ENCODE measurements at regions not wholly inside any gene's neighbourhood (a gene's known extent, or its start where the extent isn't known, plus 50 kb on each side); places are given as distances from the start of the nearest gene placed in this dataset.
A peak's percentile ranks its signal among the peaks of the same experiment; 100 is the strongest.

GRCh38 chr10:8556321-8556720 is 501.8 kb downstream of the GATA3 start:
- no peak for TF ChIP-seq CTCF (IDR thresholded peaks at IDR 0.05; ENCODE audit: poor library complexity, severe bottlenecking)
- Histone ChIP-seq H3K27me3 (ENCODE audit: insufficient read depth, poor library complexity, severe bottlenecking) (no peaks in the 10 kb centered on the region), H3K36me3 (ENCODE audit: low read depth) (no peaks in the 10 kb centered on the region), H3K9me3 (ENCODE audit: severe bottlenecking) (no peaks in the 10 kb centered on the region), H3K4me1 (ENCODE audit: insufficient read depth, poor library complexity, severe bottlenecking) (peaks cover 7% of the 10 kb centered on the region), H3K4me3 (ENCODE audit: severe bottlenecking) (no peak overlapping the region), H3K27ac (ENCODE audit: poor library complexity, severe bottlenecking) (no peak overlapping the region)
- DNase-seq (ENCODE audit: low spot score) (no peak), ATAC-seq (ENCODE audit: low read depth) (peak; percentile 60; the same call in 2 of the 3 replicates)

- TF ChIP-seq CTCF (IDR thresholded peaks at IDR 0.05; ENCODE audit: poor library complexity, severe bottlenecking) = no peak
These were observed 509.0 kb downstream of the GATA3 start for GRCh38 chr10:8563478-8563877.

GRCh38 chr10:8566737-8567136 is 512.2 kb downstream of the GATA3 start:
- Histone ChIP-seq H3K4me3 (ENCODE audit: severe bottlenecking) (no peak overlapping the region), H3K9me3 (ENCODE audit: severe bottlenecking) (no peaks in the 10 kb centered on the region), H3K27me3 (ENCODE audit: insufficient read depth, poor library complexity, severe bottlenecking) (no peaks in the 10 kb centered on the region), H3K36me3 (ENCODE audit: low read depth) (no peaks in the 10 kb centered on the region), H3K27ac (ENCODE audit: poor library complexity, severe bottlenecking) (no peak overlapping the region), H3K4me1 (ENCODE audit: insufficient read depth, poor library complexity, severe bottlenecking) (no peaks in the 10 kb centered on the region)
- no peak for DNase-seq (ENCODE audit: low spot score)
- ATAC-seq (ENCODE audit: low read depth) = no peak
- TF ChIP-seq CTCF (IDR thresholded peaks at IDR 0.05; ENCODE audit: poor library complexity, severe bottlenecking) = no peak

More at GRCh38 chr10:8563478-8563877, 509.0 kb downstream of the GATA3 start:
- DNase-seq (ENCODE audit: low spot score) (no peak), ATAC-seq (ENCODE audit: low read depth) (no peak)
- Histone ChIP-seq H3K27me3 (ENCODE audit: insufficient read depth, poor library complexity, severe bottlenecking) (no peaks in the 10 kb centered on the region), H3K36me3 (ENCODE audit: low read depth) (no peaks in the 10 kb centered on the region), H3K27ac (ENCODE audit: poor library complexity, severe bottlenecking) (no peak overlapping the region), H3K4me1 (ENCODE audit: insufficient read depth, poor library complexity, severe bottlenecking) (no peaks in the 10 kb centered on the region), H3K4me3 (ENCODE audit: severe bottlenecking) (no peak overlapping the region), H3K9me3 (ENCODE audit: severe bottlenecking) (no peaks in the 10 kb centered on the region)

- H3K4me3 ChIP-seq (ENCODE audit: severe bottlenecking) = no peak overlapping the region
- DNase-seq (ENCODE audit: low spot score) (no peak), ATAC-seq (ENCODE audit: low read depth) (no peak)
- no peak overlapping the region for H3K27ac ChIP-seq (ENCODE audit: poor library complexity, severe bottlenecking)
- no peak for TF ChIP-seq CTCF (IDR thresholded peaks at IDR 0.05; ENCODE audit: poor library complexity, severe bottlenecking)
- no peaks in the 10 kb centered on the region for H3K9me3 ChIP-seq (ENCODE audit: severe bottlenecking)
- H3K27me3 ChIP-seq (ENCODE audit: insufficient read depth, poor library complexity, severe bottlenecking) = no peaks in the 10 kb centered on the region
- H3K36me3 ChIP-seq (ENCODE audit: low read depth) = no peaks in the 10 kb centered on the region
- H3K4me1 ChIP-seq (ENCODE audit: insufficient read depth, poor library complexity, severe bottlenecking) = no peaks in the 10 kb centered on the region
These were observed 513.9 kb downstream of the GATA3 start for GRCh38 chr10:8568401-8568800.

- no peaks in the 10 kb centered on the region for H3K4me1 ChIP-seq (ENCODE audit: insufficient read depth, poor library complexity, severe bottlenecking)
- no peak overlapping the region for H3K4me3 ChIP-seq (ENCODE audit: severe bottlenecking)
- ATAC-seq (ENCODE audit: low read depth) = no peak
- no peaks in the 10 kb centered on the region for H3K27me3 ChIP-seq (ENCODE audit: insufficient read depth, poor library complexity, severe bottlenecking)
- no peak for DNase-seq (ENCODE audit: low spot score)
- H3K27ac ChIP-seq (ENCODE audit: poor library complexity, severe bottlenecking) = no peak overlapping the region
- H3K36me3 ChIP-seq (ENCODE audit: low read depth) = no peaks in the 10 kb centered on the region
- TF ChIP-seq CTCF (IDR thresholded peaks at IDR 0.05; ENCODE audit: poor library complexity, severe bottlenecking) = no peak
- no peaks in the 10 kb centered on the region for H3K9me3 ChIP-seq (ENCODE audit: severe bottlenecking)
These were observed 521.1 kb downstream of the GATA3 start for GRCh38 chr10:8575620-8576019.

Data from RWPE2 (cell line).